ENCODE measurements at regions not wholly inside any gene's neighbourhood (a gene's known extent, or its start where the extent isn't known, plus 50 kb on each side); places are given as distances from the start of the nearest gene placed in this dataset.

DNA sequence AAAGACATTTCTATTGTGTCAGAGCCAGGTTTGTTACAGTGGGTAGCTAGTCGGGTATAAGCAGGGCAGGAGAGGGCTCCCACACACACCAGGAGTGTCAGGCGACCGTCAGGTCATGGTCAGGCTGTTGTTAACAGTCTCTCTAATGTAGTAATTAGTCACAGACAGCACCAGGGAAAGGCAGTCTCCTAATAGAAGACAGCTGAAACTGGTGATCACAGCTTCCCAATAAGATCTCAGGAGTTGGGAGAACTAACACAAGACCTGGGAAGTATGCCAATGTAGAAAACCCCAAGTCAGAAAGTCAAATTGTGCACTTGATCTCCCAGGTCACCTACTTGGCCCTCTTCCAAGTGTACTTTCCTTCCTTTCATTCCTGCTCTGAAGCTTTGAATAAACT, 53.0 kb upstream of the GPR6 start:
- TF ChIP-seq, protein P1, sequence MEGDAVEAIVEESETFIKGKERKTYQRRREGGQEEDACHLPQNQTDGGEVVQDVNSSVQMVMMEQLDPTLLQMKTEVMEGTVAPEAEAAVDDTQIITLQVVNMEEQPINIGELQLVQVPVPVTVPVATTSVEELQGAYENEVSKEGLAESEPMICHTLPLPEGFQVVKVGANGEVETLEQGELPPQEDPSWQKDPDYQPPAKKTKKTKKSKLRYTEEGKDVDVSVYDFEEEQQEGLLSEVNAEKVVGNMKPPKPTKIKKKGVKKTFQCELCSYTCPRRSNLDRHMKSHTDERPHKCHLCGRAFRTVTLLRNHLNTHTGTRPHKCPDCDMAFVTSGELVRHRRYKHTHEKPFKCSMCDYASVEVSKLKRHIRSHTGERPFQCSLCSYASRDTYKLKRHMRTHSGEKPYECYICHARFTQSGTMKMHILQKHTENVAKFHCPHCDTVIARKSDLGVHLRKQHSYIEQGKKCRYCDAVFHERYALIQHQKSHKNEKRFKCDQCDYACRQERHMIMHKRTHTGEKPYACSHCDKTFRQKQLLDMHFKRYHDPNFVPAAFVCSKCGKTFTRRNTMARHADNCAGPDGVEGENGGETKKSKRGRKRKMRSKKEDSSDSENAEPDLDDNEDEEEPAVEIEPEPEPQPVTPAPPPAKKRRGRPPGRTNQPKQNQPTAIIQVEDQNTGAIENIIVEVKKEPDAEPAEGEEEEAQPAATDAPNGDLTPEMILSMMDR (IDR thresholded peaks at IDR 0.05; ENCODE audit: low read depth, low read length): no peak
- no peak for DNase-seq (ENCODE audit: extremely low read depth, low read depth)

DNA sequence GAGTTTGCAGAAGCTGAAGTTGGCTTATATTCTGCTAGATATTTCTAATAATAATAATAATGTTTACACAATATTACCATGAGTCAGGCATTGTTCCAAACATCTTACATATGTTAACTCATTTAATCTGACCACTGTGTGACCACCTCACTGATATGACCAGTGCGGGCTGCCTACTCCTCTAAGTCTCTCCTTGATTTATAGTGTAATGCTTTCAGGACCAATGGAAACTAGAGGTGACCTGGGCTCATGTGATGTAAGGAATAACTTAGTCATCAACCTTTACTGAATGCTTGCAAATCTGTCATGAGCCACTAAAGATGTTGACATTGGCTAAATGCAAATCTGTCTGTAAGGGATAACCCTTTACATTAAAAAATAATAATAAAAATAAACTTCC, 51.1 kb upstream of the GPR6 start:
- TF ChIP-seq, protein P1 (IDR thresholded peaks at IDR 0.05; ENCODE audit: low read depth, low read length): no peak
- DNase-seq (ENCODE audit: extremely low read depth, low read depth): no peak

Data from AG09319 (cell line).